ENCODE measurements at regions not wholly inside any gene's neighbourhood (a gene's known extent, or its start where the extent isn't known, plus 50 kb on each side); places are given as distances from the start of the nearest gene placed in this dataset.
A peak's percentile ranks its signal among the peaks of the same experiment; 100 is the strongest.

DNA sequence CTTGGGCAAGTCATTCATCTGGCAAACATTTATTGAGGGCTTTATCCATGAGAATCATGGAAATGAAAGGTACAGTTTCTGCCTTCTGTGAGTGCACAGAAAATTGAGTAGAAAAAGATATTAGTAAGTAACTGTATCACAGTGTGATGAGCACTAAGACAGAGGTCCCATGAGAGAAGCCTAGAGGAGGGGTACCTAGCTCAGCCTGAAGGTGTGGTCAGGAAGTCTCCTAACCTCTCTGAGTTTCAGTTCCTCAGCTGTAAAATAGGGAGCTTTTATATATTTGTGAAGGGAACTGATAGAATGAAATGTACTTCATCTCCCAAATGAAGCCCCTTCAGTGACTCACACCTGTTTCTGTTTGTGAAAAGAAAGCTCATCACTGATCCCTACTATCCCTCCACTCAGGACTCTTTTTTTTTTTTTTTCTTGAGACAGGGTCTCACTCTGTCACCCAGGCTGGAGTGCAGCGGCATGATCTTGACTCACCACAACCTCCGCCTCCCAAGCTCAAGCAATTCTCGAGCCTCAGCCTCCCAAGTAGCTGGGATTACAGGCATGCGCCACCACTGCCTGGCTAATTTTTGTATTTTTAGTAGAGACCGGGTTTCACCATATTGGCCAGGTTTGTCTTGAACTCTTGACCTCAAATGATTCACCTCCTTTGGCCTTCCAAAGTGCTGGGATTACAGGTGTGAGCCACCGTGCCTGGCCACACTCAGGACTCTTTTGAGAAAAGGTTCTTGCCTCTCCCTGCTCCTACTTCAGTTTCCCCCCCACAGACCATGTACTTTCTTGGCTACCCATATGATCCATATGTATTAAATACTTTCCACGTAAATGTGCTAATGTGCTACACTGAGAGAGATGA, 93.7 kb upstream of the FUT8 start:
- Mint-ChIP-seq H3K9me3 (peaks cover 0 to 2% (median 0%) of the 10 kb centered on the region in 7 donors), H3K27me3 (peaks cover 11% of the 10 kb centered on the region), H3K36me3 (no peaks in the 10 kb centered on the region), H3K4me3 (no peak overlapping the region), H3K27ac (peak overlapping the region in 2 of 3 donors; percentile 3 to 15), H3K4me1 (peaks cover 0 to 7% (median 2%) of the 10 kb centered on the region in 4 donors)
- Histone ChIP-seq H3K27me3 (ENCODE audit: control insufficient read depth, insufficient read depth, low read length) (no peaks in the 10 kb centered on the region), H3K9me3 (ENCODE audit: control insufficient read depth in 2 of 2, low read length in 2 of 2) (no peaks in the 10 kb centered on the region), H3K4me3 (ENCODE audit: low read depth, low read length) (no peak overlapping the region), H3K4me1 (ENCODE audit: control insufficient read depth, insufficient read depth, low read length, poor library complexity, severe bottlenecking) (no peaks in the 10 kb centered on the region), H3K27ac (ENCODE audit: insufficient read depth, low read length, poor library complexity, severe bottlenecking) (no peak overlapping the region), H3K36me3 (ENCODE audit: control insufficient read depth, insufficient read depth, low read length) (no peaks in the 10 kb centered on the region)
- DNase-seq (peak in 1 of 3 donors; percentile 37), ATAC-seq (ENCODE audit: low read depth in 2 of 2) (peak in 1 of 2 donors; percentile 39)

DNA sequence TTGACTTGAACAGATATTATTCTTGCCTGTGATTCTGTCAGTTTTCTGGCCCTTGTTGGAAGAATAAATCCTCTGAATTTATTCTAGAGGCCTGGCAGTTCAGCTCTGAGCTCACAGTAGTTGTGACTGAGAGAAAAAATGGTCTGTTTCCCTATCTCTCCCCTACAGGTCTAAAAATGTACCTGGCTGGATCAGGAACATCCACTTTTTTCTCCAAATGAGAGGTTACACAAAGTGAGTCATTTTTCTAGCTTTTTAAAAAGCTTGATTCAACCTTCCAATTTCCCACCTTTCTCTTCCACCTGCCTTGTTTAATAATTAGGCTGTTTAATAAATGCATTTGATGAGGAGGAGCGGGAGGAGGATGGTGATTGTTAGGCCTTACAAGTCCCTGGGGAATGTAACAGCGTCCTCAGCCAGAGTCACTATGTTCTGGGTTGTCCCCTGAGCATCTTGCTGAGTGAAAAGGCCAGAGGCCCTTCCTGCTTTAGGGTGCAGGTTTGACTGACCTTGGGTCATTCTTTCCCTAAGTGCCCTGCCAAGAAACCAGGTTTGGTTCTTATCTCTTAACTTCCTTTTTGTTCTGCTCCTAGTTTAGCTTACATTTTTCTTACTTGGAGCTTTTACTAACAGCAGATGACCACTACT, 91.7 kb upstream of the FUT8 start:
- H3K4me3 ChIP-seq (ENCODE audit: low read depth, low read length) = no peak overlapping the region
- no peaks in the 10 kb centered on the region for H3K4me1 ChIP-seq (ENCODE audit: control insufficient read depth, insufficient read depth, low read length, poor library complexity, severe bottlenecking)
- H3K36me3 ChIP-seq (ENCODE audit: control insufficient read depth, insufficient read depth, low read length) = no peaks in the 10 kb centered on the region
- H3K27ac ChIP-seq (ENCODE audit: insufficient read depth, low read length, poor library complexity, severe bottlenecking) = no peak overlapping the region
- Mint-ChIP-seq H3K27me3 (peaks cover 14% of the 10 kb centered on the region), H3K27ac (peak overlapping the region in 1 of 3 donors; percentile 6), H3K36me3 (no peaks in the 10 kb centered on the region), H3K4me1 (peaks cover 0 to 7% (median 2%) of the 10 kb centered on the region in 4 donors), H3K4me3 (no peak overlapping the region), H3K9me3 (peaks cover 0 to 2% (median 0%) of the 10 kb centered on the region in 7 donors)
- ATAC-seq (ENCODE audit: low read depth in 2 of 2) (no peak), DNase-seq (no peak)
- H3K27me3 ChIP-seq (ENCODE audit: control insufficient read depth, insufficient read depth, low read length) = no peaks in the 10 kb centered on the region
- no peaks in the 10 kb centered on the region for H3K9me3 ChIP-seq (ENCODE audit: control insufficient read depth in 2 of 2, low read length in 2 of 2)

DNA sequence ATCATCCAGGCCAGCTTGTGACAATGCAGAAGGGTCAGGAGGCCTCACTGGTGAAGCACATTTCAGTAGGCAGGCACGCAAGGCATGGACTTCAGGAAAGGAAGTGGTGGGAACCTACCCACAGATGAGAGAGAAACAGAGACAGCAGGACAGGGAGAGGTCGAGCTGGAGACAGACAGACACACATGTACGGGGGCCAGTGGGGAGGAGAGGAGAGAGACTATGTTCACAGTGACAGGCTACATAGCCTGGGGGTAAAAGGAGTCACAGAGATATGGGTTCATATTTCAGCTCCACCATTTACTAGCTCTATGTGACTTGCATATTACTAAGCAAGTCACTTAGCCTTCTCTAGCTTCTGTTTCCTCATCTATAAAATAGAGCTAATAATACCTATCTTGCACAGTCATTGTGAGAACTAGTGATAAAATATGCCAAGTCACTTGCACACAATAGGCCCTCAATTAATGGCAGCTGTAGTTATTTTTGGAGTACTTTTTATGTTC, 91.1 kb upstream of the FUT8 start:
- H3K4me3 ChIP-seq (ENCODE audit: low read depth, low read length) = no peak overlapping the region
- Mint-ChIP-seq H3K4me1 (peaks cover 0 to 7% (median 2%) of the 10 kb centered on the region in 4 donors), H3K9me3 (peaks cover 0 to 2% (median 0%) of the 10 kb centered on the region in 7 donors), H3K4me3 (no peak overlapping the region), H3K27me3 (peaks cover 14% of the 10 kb centered on the region), H3K27ac (no peak overlapping the region), H3K36me3 (no peaks in the 10 kb centered on the region)
- DNase-seq (peak in 1 of 3 donors; percentile 45), ATAC-seq (ENCODE audit: low read depth in 2 of 2) (no peak)
- H3K9me3 ChIP-seq (ENCODE audit: control insufficient read depth in 2 of 2, low read length in 2 of 2) = no peaks in the 10 kb centered on the region
- no peaks in the 10 kb centered on the region for H3K4me1 ChIP-seq (ENCODE audit: control insufficient read depth, insufficient read depth, low read length, poor library complexity, severe bottlenecking)
- H3K27ac ChIP-seq (ENCODE audit: insufficient read depth, low read length, poor library complexity, severe bottlenecking) = no peak overlapping the region
- H3K36me3 ChIP-seq (ENCODE audit: control insufficient read depth, insufficient read depth, low read length) = no peaks in the 10 kb centered on the region
- no peaks in the 10 kb centered on the region for H3K27me3 ChIP-seq (ENCODE audit: control insufficient read depth, insufficient read depth, low read length)

DNA sequence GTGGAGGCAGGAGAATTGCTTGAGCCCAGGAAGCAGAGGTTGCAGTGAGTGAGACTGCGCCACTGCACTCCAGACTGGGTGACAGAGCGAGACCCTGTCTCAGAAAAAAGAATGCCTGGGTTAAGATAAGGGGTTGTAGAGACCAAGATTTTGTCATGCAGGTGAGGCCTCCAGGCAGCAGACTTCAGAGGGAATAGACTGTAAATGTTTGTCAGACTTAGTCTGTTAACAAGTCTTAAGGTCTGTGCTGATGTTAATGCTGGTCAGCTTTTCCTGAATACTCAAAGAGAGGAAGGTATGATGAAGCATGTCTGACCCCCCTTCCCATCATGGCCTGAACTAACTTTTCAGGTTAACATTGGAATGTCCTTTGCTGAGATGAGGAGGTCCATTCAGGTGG, 83.0 kb upstream of the FUT8 start:
- Histone ChIP-seq H3K4me1 (ENCODE audit: control insufficient read depth, insufficient read depth, low read length, poor library complexity, severe bottlenecking) (no peaks in the 10 kb centered on the region), H3K27ac (ENCODE audit: insufficient read depth, low read length, poor library complexity, severe bottlenecking) (no peak overlapping the region), H3K9me3 (ENCODE audit: control insufficient read depth in 2 of 2, low read length in 2 of 2) (no peaks in the 10 kb centered on the region), H3K4me3 (ENCODE audit: low read depth, low read length) (no peak overlapping the region), H3K36me3 (ENCODE audit: control insufficient read depth, insufficient read depth, low read length) (no peaks in the 10 kb centered on the region), H3K27me3 (ENCODE audit: control insufficient read depth, insufficient read depth, low read length) (no peaks in the 10 kb centered on the region)
- no peak overlapping the region for H3K27ac Mint-ChIP-seq
- H3K9me3 Mint-ChIP-seq = peaks cover 0 to 2% (median 0%) of the 10 kb centered on the region in 7 donors
- DNase-seq = no peak
- H3K27me3 Mint-ChIP-seq = no peaks in the 10 kb centered on the region
- ATAC-seq (ENCODE audit: low read depth in 2 of 2) = no peak
- H3K36me3 Mint-ChIP-seq = no peaks in the 10 kb centered on the region
- no peak overlapping the region for H3K4me3 Mint-ChIP-seq
- H3K4me1 Mint-ChIP-seq = no peaks in the 10 kb centered on the region

DNA sequence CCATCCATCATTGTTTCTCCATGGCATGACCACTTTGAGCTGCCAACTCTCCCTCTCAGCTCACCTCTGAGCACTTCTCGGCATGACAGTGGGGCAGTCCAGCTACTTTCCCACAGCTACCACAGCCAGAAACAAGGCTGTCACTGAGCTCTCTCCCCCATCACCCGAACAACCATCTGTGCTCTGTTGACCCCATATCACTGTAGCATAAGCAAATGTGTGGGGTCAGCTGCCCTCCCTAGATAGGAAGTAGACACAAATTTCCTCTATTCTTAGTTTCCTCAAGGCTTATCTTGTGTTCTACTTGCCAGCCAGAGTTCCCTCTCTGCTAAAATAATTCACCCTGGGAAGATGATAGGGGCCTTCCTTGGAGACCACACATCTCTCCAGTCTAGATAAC, 82.6 kb upstream of the FUT8 start:
- Mint-ChIP-seq H3K9me3 (peaks cover 0 to 2% (median 0%) of the 10 kb centered on the region in 7 donors), H3K4me3 (no peak overlapping the region), H3K27me3 (no peaks in the 10 kb centered on the region), H3K27ac (no peak overlapping the region), H3K36me3 (no peaks in the 10 kb centered on the region), H3K4me1 (no peaks in the 10 kb centered on the region)
- Histone ChIP-seq H3K9me3 (ENCODE audit: control insufficient read depth in 2 of 2, low read length in 2 of 2) (no peaks in the 10 kb centered on the region), H3K27ac (ENCODE audit: insufficient read depth, low read length, poor library complexity, severe bottlenecking) (no peak overlapping the region), H3K27me3 (ENCODE audit: control insufficient read depth, insufficient read depth, low read length) (no peaks in the 10 kb centered on the region), H3K4me1 (ENCODE audit: control insufficient read depth, insufficient read depth, low read length, poor library complexity, severe bottlenecking) (no peaks in the 10 kb centered on the region), H3K4me3 (ENCODE audit: low read depth, low read length) (no peak overlapping the region), H3K36me3 (ENCODE audit: control insufficient read depth, insufficient read depth, low read length) (no peaks in the 10 kb centered on the region)
- no peak for ATAC-seq (ENCODE audit: low read depth in 2 of 2)
- DNase-seq = no peak

DNA sequence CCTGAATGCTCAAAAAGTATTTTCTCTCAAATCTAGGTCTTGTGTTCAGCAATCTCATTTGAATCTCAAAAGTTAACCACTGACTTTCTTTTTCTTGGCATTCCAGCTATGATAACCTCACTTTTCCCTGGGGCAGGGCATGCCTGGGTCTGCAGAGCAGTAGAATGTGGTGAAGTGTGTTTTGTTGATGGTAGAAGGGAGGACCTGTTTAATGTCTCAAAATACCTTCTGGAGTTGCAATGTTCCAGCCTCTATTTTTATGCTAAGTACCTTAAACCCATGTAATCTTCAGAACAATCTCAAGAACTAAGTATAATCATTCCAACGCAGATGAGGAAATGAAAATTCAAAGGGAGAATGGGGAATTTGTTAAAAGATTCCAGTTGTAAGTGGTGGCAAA, 82.1 kb upstream of the FUT8 start:
- H3K36me3 Mint-ChIP-seq = no peaks in the 10 kb centered on the region
- Histone ChIP-seq H3K27me3 (ENCODE audit: control insufficient read depth, insufficient read depth, low read length) (no peaks in the 10 kb centered on the region), H3K4me3 (ENCODE audit: low read depth, low read length) (no peak overlapping the region), H3K36me3 (ENCODE audit: control insufficient read depth, insufficient read depth, low read length) (no peaks in the 10 kb centered on the region), H3K9me3 (ENCODE audit: control insufficient read depth in 2 of 2, low read length in 2 of 2) (no peaks in the 10 kb centered on the region), H3K27ac (ENCODE audit: insufficient read depth, low read length, poor library complexity, severe bottlenecking) (no peak overlapping the region), H3K4me1 (ENCODE audit: control insufficient read depth, insufficient read depth, low read length, poor library complexity, severe bottlenecking) (no peaks in the 10 kb centered on the region)
- H3K9me3 Mint-ChIP-seq = peaks cover 0 to 2% (median 0%) of the 10 kb centered on the region in 7 donors
- H3K27ac Mint-ChIP-seq = no peak overlapping the region
- ATAC-seq (ENCODE audit: low read depth in 2 of 2) (no peak), DNase-seq (no peak)
- H3K4me1 Mint-ChIP-seq = no peaks in the 10 kb centered on the region
- H3K27me3 Mint-ChIP-seq = no peaks in the 10 kb centered on the region
- no peak overlapping the region for H3K4me3 Mint-ChIP-seq

DNA sequence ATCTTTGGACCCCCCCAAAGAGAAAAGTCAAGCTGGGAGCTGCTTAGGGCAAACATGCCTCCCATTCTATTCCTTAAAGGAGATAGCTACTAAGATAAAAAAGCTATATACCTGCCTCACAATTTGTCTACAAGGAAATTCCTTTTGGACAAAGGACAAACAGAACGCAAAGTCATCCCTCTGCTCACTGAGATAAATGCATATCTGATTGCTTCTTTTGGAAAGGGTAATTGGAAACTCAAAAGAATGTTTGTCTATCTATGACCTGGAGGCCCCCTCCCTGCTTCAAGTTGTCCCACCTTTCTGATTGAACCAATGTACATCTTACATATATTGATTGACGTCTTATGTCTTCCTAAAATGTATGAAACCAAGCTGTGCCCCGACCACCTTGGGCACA, 80.9 kb upstream of the FUT8 start:
- Histone ChIP-seq H3K4me1 (ENCODE audit: control insufficient read depth, insufficient read depth, low read length, poor library complexity, severe bottlenecking) (no peaks in the 10 kb centered on the region), H3K36me3 (ENCODE audit: control insufficient read depth, insufficient read depth, low read length) (no peaks in the 10 kb centered on the region), H3K4me3 (ENCODE audit: low read depth, low read length) (no peak overlapping the region), H3K27ac (ENCODE audit: insufficient read depth, low read length, poor library complexity, severe bottlenecking) (no peak overlapping the region), H3K9me3 (ENCODE audit: control insufficient read depth in 2 of 2, low read length in 2 of 2) (no peaks in the 10 kb centered on the region), H3K27me3 (ENCODE audit: control insufficient read depth, insufficient read depth, low read length) (no peaks in the 10 kb centered on the region)
- DNase-seq (no peak), ATAC-seq (ENCODE audit: low read depth in 2 of 2) (no peak)
- Mint-ChIP-seq H3K27me3 (no peaks in the 10 kb centered on the region), H3K4me3 (no peak overlapping the region), H3K9me3 (no peaks in the 10 kb centered on the region), H3K36me3 (no peaks in the 10 kb centered on the region), H3K4me1 (peaks cover 0 to 8% (median 3%) of the 10 kb centered on the region in 4 donors), H3K27ac (no peak overlapping the region)

Data from CD4-positive, CD25-positive, alpha-beta regulatory T cell (primary cell).